Naive B cell (primary cell): ENCODE measurements at regions not wholly inside any gene's neighbourhood (a gene's known extent, or its start where the extent isn't known, plus 50 kb on each side); places are given as distances from the start of the nearest gene placed in this dataset.

Experiments used
- ATAC-seq, 2 donors: fragments of 150-1000 bp; cut with Tn5 transposase; 2 replicates each; pipeline ENCODE4 v1.10.0; 2021; ENCODE audit warnings: low read depth in 2 of 2, mild to moderate bottlenecking in 2 of 2, moderate library complexity in 2 of 2
- DNase-seq: peaks from one replicate; pipeline ENCODE4 v3.0.0; 2022
- H3K27ac Mint-ChIP-seq, 6 donors: one replicate each; pipeline ENCODE4 v1.8.0; 2020 to 2022; ENCODE audit warnings: mild to moderate bottlenecking in 6 of 6, mixed read lengths in 6 of 6, moderate library complexity in 5 of 6, inconsistent platforms in 2 of 6
- H3K27me3 Mint-ChIP-seq, 3 donors: one replicate each; pipeline ENCODE4 v1.8.0; 2021 to 2022; ENCODE audit warnings: mixed read lengths in 3 of 3, mild to moderate bottlenecking in 1 of 3
- H3K36me3 Mint-ChIP-seq, 2 donors: one replicate each; pipeline ENCODE4 v1.8.0; 2020 to 2022; ENCODE audit warnings: mixed read lengths in 2 of 2, inconsistent platforms in 1 of 2, mild to moderate bottlenecking in 1 of 2
- H3K4me1 Mint-ChIP-seq, 3 donors: one replicate each; pipeline ENCODE4 v1.8.0; 2020 to 2022; ENCODE audit warnings: mixed read lengths in 3 of 3, inconsistent platforms in 1 of 3, mild to moderate bottlenecking in 1 of 3, moderate library complexity in 1 of 3
- H3K4me3 Mint-ChIP-seq, 8 donors: one replicate each; pipeline ENCODE4 v1.8.0; 2020 to 2022; ENCODE audit warnings: mild to moderate bottlenecking in 8 of 8, mixed read lengths in 8 of 8, moderate library complexity in 8 of 8, inconsistent platforms in 2 of 8
- H3K9me3 Mint-ChIP-seq, 7 donors: one replicate each; pipeline ENCODE4 v1.8.0; 2020 to 2022; ENCODE audit warnings: mixed read lengths in 7 of 7, mild to moderate bottlenecking in 5 of 7, inconsistent platforms in 2 of 7, moderate library complexity in 1 of 7

- H3K36me3 Mint-ChIP-seq: no peaks in the 10 kb centered on the region
- no peak overlapping the region for H3K4me3 Mint-ChIP-seq
- peaks cover 0 to 8% (median 2%) of the 10 kb centered on the region in 7 donors for H3K9me3 Mint-ChIP-seq
- H3K4me1 Mint-ChIP-seq: no peaks in the 10 kb centered on the region
- ATAC-seq: no peak
- no peak for DNase-seq
- no peak overlapping the region for H3K27ac Mint-ChIP-seq
- H3K27me3 Mint-ChIP-seq: no peaks in the 10 kb centered on the region
Observed at GRCh38 chr3:76938962-76939361, 100.9 kb upstream of the ROBO2 start.

GRCh38 chr3:76940181-76940770, 99.6 kb upstream of the ROBO2 start:
- ATAC-seq (no peak), DNase-seq (no peak)
- no peaks in the 10 kb centered on the region for H3K36me3 Mint-ChIP-seq
- H3K4me1 Mint-ChIP-seq: no peaks in the 10 kb centered on the region
- H3K4me3 Mint-ChIP-seq: no peak overlapping the region
- no peak overlapping the region for H3K27ac Mint-ChIP-seq
- peaks cover 0 to 8% (median 2%) of the 10 kb centered on the region in 7 donors for H3K9me3 Mint-ChIP-seq
- H3K27me3 Mint-ChIP-seq: no peaks in the 10 kb centered on the region

- H3K36me3 Mint-ChIP-seq: no peaks in the 10 kb centered on the region
- no peaks in the 10 kb centered on the region for H3K27me3 Mint-ChIP-seq
- H3K4me1 Mint-ChIP-seq: no peaks in the 10 kb centered on the region
- peaks cover 0 to 9% (median 5%) of the 10 kb centered on the region in 7 donors for H3K9me3 Mint-ChIP-seq
- H3K27ac Mint-ChIP-seq: no peak overlapping the region
- H3K4me3 Mint-ChIP-seq: no peak overlapping the region
- ATAC-seq (no peak), DNase-seq (no peak)
Observed at GRCh38 chr3:76941376-76941775, 98.5 kb upstream of the ROBO2 start.

DNA sequence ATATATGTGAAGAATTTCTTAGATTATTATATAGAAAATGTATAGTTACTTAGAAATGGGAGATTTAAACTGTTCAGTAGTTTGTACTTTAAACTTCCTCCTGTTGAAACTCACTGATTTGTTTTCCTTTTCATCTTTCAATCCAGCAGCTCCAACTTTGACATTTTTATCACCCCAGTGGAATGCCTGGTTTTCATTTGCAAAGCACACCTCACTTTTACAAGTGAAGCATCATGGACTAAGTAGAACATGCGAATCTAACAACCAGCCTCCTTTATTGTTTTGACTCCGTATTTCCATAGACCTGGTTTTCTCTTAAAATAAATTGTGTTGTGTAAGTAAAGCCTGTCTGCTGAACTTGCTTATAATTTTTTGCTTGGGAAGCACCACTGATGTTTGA, 97.8 kb upstream of the ROBO2 start:
- Mint-ChIP-seq H3K27ac (no peak overlapping the region), H3K9me3 (peaks cover 0 to 9% (median 5%) of the 10 kb centered on the region in 7 donors), H3K4me1 (no peaks in the 10 kb centered on the region), H3K27me3 (no peaks in the 10 kb centered on the region), H3K36me3 (no peaks in the 10 kb centered on the region), H3K4me3 (no peak overlapping the region)
- ATAC-seq: no peak
- no peak for DNase-seq

DNA sequence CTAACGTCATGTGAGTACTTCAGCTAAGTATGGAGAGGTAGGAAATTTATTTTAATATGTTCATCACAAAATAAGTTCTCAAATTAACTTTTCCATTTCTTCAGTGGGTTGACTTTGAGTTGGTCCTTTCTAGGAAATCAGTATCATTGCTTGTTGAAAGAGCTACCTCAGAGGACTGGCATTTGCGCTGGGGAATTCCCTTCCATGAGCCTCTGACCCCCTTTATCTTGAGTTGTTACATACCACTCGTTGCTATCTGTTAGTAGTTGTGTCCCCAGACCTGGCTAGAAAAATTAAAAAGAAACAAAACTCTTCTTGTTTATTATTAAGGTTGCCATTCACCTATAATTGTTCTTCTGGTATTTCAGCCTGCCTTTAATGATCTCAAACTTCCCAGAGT, 96.8 kb upstream of the ROBO2 start:
- H3K4me3 Mint-ChIP-seq: no peak overlapping the region
- DNase-seq: no peak
- ATAC-seq: no peak
- peaks cover 0 to 9% (median 5%) of the 10 kb centered on the region in 7 donors for H3K9me3 Mint-ChIP-seq
- no peak overlapping the region for H3K27ac Mint-ChIP-seq
- no peaks in the 10 kb centered on the region for H3K27me3 Mint-ChIP-seq
- H3K36me3 Mint-ChIP-seq: no peaks in the 10 kb centered on the region
- no peaks in the 10 kb centered on the region for H3K4me1 Mint-ChIP-seq

GRCh38 chr3:76943671-76944070, 96.2 kb upstream of the ROBO2 start:
- Mint-ChIP-seq H3K9me3 (peaks cover 0 to 9% (median 5%) of the 10 kb centered on the region in 7 donors), H3K27ac (no peak overlapping the region), H3K36me3 (no peaks in the 10 kb centered on the region), H3K27me3 (no peaks in the 10 kb centered on the region), H3K4me1 (no peaks in the 10 kb centered on the region), H3K4me3 (no peak overlapping the region)
- DNase-seq: no peak
- ATAC-seq: no peak

- no peak for DNase-seq
- no peak for ATAC-seq
- Mint-ChIP-seq H3K27ac (no peak overlapping the region), H3K36me3 (no peaks in the 10 kb centered on the region), H3K4me1 (no peaks in the 10 kb centered on the region), H3K9me3 (peaks cover 0 to 5% (median 0%) of the 10 kb centered on the region in 7 donors), H3K4me3 (no peak overlapping the region), H3K27me3 (no peaks in the 10 kb centered on the region)
Observed at GRCh38 chr3:76949033-76949432, 90.9 kb upstream of the ROBO2 start.

- H3K4me3 Mint-ChIP-seq: peak overlapping the region in 1 of 8 donors; percentile 30
- H3K27ac Mint-ChIP-seq: no peak overlapping the region
- no peaks in the 10 kb centered on the region for H3K4me1 Mint-ChIP-seq
- H3K9me3 Mint-ChIP-seq: peaks cover 0 to 5% (median 0%) of the 10 kb centered on the region in 7 donors
- DNase-seq: no peak
- H3K36me3 Mint-ChIP-seq: no peaks in the 10 kb centered on the region
- no peaks in the 10 kb centered on the region for H3K27me3 Mint-ChIP-seq
- ATAC-seq: no peak
Observed at GRCh38 chr3:76949462-76949861, 90.4 kb upstream of the ROBO2 start.

- no peak for ATAC-seq
- no peak for DNase-seq
- Mint-ChIP-seq H3K4me1 (no peaks in the 10 kb centered on the region), H3K4me3 (no peak overlapping the region), H3K27ac (no peak overlapping the region), H3K36me3 (no peaks in the 10 kb centered on the region), H3K27me3 (no peaks in the 10 kb centered on the region), H3K9me3 (peaks cover 0 to 2% (median 0%) of the 10 kb centered on the region in 7 donors)
Observed at GRCh38 chr3:76950590-76950989, 89.3 kb upstream of the ROBO2 start.

GRCh38 chr3:76954412-76954811, 85.5 kb upstream of the ROBO2 start:
- H3K9me3 Mint-ChIP-seq: peaks cover 0 to 4% (median 0%) of the 10 kb centered on the region in 7 donors
- DNase-seq (no peak), ATAC-seq (no peak)
- no peaks in the 10 kb centered on the region for H3K4me1 Mint-ChIP-seq
- no peak overlapping the region for H3K27ac Mint-ChIP-seq
- no peaks in the 10 kb centered on the region for H3K36me3 Mint-ChIP-seq
- no peak overlapping the region for H3K4me3 Mint-ChIP-seq
- H3K27me3 Mint-ChIP-seq: no peaks in the 10 kb centered on the region

DNA sequence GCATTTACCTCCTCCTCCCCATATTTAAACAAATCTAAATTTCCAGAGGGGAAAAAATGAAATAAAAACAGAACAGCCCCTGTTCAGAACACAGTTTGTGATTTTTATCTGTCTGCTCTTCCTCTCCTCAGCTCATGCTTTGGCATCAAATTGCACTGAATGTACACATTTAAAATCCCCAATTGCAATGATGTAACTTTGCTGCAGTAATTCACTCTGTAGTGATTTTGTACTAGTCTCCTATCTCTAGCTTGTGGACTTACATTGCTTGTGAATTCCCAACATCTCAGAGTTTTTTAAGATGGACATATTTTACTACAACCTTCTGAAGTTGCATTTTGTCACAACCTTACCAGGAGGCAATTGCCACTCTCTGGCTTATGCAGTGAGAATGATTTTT, 81.6 kb upstream of the ROBO2 start:
- Mint-ChIP-seq H3K4me1 (no peaks in the 10 kb centered on the region), H3K27ac (no peak overlapping the region), H3K36me3 (no peaks in the 10 kb centered on the region), H3K27me3 (no peaks in the 10 kb centered on the region), H3K9me3 (peaks cover 0 to 4% (median 0%) of the 10 kb centered on the region in 7 donors), H3K4me3 (no peak overlapping the region)
- no peak for ATAC-seq
- no peak for DNase-seq

DNA sequence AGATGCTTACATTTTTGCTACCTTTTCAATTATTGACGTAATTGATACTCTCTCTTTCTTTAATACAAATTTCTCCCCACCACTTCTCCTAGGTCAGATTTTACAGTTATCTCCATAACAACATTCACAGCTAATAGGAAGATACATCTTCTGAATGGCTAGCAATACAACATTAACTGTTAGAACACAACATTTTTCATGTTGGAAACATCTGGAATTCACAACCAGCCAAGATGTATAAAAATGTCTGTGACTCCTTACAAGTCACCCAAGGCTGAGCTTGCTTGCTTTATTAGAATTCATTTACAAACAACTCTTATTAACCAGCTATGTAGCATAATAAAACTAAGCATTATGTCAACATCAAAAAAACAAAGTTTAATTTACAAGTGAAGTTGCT, 81.0 kb upstream of the ROBO2 start:
- Mint-ChIP-seq H3K27me3 (no peaks in the 10 kb centered on the region), H3K9me3 (peaks cover 0 to 4% (median 0%) of the 10 kb centered on the region in 7 donors), H3K4me3 (no peak overlapping the region), H3K27ac (no peak overlapping the region), H3K4me1 (no peaks in the 10 kb centered on the region), H3K36me3 (no peaks in the 10 kb centered on the region)
- ATAC-seq: no peak
- no peak for DNase-seq

DNA sequence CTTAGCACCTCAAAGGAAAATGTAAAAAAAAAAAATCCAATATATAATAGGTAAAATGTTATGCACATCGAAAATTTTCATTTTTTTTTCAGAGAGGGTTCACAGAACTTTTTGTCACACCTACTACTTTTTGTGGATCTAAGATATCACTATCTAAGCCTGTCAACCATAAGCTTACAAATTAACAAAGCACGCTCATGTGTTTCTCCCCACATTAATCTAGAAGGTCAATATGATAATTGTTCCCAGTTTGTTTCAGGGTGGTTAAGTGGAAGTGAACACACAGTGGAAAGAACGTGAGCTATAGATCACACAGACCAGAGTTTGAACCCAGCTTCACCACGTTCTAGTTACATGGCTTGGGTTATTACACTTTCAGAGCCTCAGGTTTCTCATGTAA, 78.6 kb upstream of the ROBO2 start:
- Mint-ChIP-seq H3K9me3 (peaks cover 0 to 4% (median under 1%) of the 10 kb centered on the region in 7 donors), H3K36me3 (no peaks in the 10 kb centered on the region), H3K4me3 (no peak overlapping the region), H3K27ac (no peak overlapping the region), H3K4me1 (no peaks in the 10 kb centered on the region), H3K27me3 (no peaks in the 10 kb centered on the region)
- DNase-seq (no peak), ATAC-seq (no peak)

- H3K9me3 Mint-ChIP-seq: peaks cover 0 to 7% (median 3%) of the 10 kb centered on the region in 7 donors
- H3K4me1 Mint-ChIP-seq: no peaks in the 10 kb centered on the region
- no peak for ATAC-seq
- no peak overlapping the region for H3K4me3 Mint-ChIP-seq
- no peak for DNase-seq
- H3K36me3 Mint-ChIP-seq: no peaks in the 10 kb centered on the region
- H3K27ac Mint-ChIP-seq: no peak overlapping the region
- no peaks in the 10 kb centered on the region for H3K27me3 Mint-ChIP-seq
Observed at GRCh38 chr3:76965122-76965725, 74.7 kb upstream of the ROBO2 start.
